Muscle layer of colon (tissue), 2 donors: ENCODE measurements at regions not wholly inside any gene's neighbourhood (a gene's known extent, or its start where the extent isn't known, plus 50 kb on each side); places are given as distances from the start of the nearest gene placed in this dataset.

Source experiments
- H3K27ac ChIP-seq: one replicate; pipeline ENCODE4 v1.7.0; 2013; ENCODE audit warnings: low read depth, mild to moderate bottlenecking, low read length, moderate library complexity
- H3K27me3 ChIP-seq, 2 donors: one replicate each; pipeline ENCODE4 v1.7.0; 2013; ENCODE audit warnings: low read length in 2 of 2, mild to moderate bottlenecking in 2 of 2; ENCODE audit not compliant: insufficient read depth in 2 of 2, control insufficient read depth in 1 of 2
- H3K36me3 ChIP-seq: one replicate; pipeline ENCODE4 v1.7.0; 2013; ENCODE audit warnings: mild to moderate bottlenecking, low read length; ENCODE audit not compliant: insufficient read depth
- H3K4me1 ChIP-seq: one replicate; pipeline ENCODE4 v1.7.0; 2013; ENCODE audit warnings: mild to moderate bottlenecking, low read length; ENCODE audit not compliant: insufficient read depth
- H3K4me3 ChIP-seq, 2 donors: one replicate each; pipeline ENCODE4 v1.7.0; 2013; ENCODE audit warnings: low read length in 2 of 2, low read depth in 1 of 2, mild to moderate bottlenecking in 1 of 2, moderate library complexity in 1 of 2
- H3K9ac ChIP-seq: one replicate; pipeline ENCODE4 v1.7.0; 2013; ENCODE audit warnings: low read length
- H3K9me3 ChIP-seq: one replicate; pipeline ENCODE4 v1.7.0; 2013; ENCODE audit warnings: mild to moderate bottlenecking, low read length
- donor health status: abdominal sarcoma.
- donor health status: Adenocarcinoma of cecum.

DNA sequence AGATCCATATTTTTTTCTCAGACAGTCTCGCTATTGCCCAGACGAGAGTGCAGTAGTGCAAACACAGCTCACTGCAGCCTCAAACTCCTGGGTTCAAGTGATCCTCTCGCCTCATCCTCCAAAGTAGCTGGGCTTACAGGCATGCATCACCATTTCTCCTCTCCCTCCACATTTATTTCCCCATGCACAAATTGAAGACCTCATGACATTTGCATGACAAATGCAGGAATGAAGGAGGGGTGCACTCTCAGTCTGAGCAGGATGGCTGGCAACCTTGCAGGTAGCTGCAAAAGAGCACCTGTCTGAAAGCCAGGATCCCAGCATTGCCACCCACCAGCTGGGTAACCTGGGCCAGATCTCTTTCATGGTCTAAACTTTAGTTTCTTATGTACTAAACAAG lies 111.2 kb downstream of the SH3TC2 start:
- no peaks in the 10 kb centered on the region for H3K27me3 ChIP-seq
- no peak overlapping the region for H3K27ac ChIP-seq
- no peaks in the 10 kb centered on the region for H3K9me3 ChIP-seq
- H3K9ac ChIP-seq = no peak overlapping the region
- H3K4me3 ChIP-seq = no peak overlapping the region
- peaks cover 22% of the 10 kb centered on the region for H3K4me1 ChIP-seq
- no peaks in the 10 kb centered on the region for H3K36me3 ChIP-seq

DNA sequence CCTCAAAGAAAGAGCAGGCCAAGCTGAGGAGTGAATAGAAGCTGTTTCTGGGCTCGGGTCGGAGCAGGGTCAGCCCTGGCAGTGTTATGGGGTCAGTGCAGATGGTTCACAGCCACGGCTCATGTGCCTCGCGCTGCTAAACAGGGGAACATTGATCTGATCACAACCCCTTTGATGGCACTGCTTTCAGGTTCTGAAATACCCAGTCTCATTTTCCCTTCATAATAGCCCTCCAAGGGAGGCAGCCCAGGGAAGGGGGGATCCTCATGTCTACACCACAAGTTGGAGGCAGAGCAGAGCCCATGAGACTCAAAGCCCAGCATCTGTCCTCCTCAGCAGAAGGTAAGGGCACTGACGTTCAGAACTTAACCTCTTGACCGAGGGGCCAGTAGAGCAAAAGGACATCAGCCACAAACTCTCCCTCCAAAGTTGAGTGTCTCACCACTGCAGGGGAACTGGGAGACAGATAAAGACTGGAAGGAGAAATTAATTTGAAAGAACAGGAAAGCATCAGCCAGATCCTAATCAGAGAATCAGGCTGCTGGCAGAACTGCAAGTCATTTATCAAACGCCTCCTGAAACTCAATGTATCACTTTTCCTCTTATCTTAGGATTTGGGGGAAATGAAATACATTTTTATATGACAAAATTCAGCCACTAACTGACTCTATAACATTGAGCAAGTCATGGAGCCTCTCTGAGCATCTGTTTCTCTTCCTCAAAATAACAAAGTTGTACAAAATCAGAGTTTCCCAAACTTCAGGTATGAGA lies 110.6 kb downstream of the SH3TC2 start:
- Histone ChIP-seq H3K9ac (no peak overlapping the region), H3K4me1 (peaks cover 22% of the 10 kb centered on the region), H3K36me3 (no peaks in the 10 kb centered on the region), H3K9me3 (no peaks in the 10 kb centered on the region), H3K27me3 (no peaks in the 10 kb centered on the region), H3K4me3 (no peak overlapping the region), H3K27ac (no peak overlapping the region)

DNA sequence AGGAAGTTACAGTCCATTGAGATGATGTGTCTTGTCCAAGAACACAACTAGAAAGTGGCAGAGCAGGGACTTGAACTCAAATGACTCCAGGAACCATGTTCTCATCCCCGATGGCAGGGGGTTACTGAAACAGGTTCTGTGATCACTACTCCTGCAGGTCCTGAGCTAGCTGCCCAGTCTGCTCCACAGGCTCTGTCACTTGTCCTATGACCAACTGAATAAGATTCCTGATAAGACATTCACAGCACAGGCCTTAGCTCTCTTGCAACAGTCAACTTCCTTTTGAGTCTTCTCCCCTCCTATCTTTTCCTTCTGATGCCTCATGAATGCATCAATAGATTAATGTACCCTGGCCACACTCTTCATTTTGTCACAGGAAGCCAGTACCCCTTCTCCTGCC lies 109.2 kb downstream of the SH3TC2 start:
- Histone ChIP-seq H3K9me3 (no peaks in the 10 kb centered on the region), H3K4me3 (no peak overlapping the region), H3K4me1 (peaks cover 22% of the 10 kb centered on the region), H3K27ac (no peak overlapping the region), H3K27me3 (no peaks in the 10 kb centered on the region), H3K9ac (no peak overlapping the region), H3K36me3 (no peaks in the 10 kb centered on the region)
